Heart left ventricle (tissue), 16 donors: ENCODE measurements at regions not wholly inside any gene's neighbourhood (a gene's known extent, or its start where the extent isn't known, plus 50 kb on each side); places are given as distances from the start of the nearest gene placed in this dataset.

ENCODE experiments used
- ATAC-seq, 4 donors: fragments of 200-7000 bp; cut with Tn5 transposase; one replicate each; pipeline ENCODE4 v1.9.1; 2020 to 2022; ENCODE audit warnings: moderate library complexity in 4 of 4, mild to moderate bottlenecking in 3 of 4, moderate number of reproducible peaks in 1 of 4
- DNase-seq, 5 donors: peaks; one replicate each; pipeline ENCODE4 v3.0.0-alpha.2; 2020
- H3K27ac ChIP-seq, 12 donors: fragments of 200-600 bp; sonication (generic) in 4 of 12; one replicate each; pipeline versions ENCODE4 v1.5.0 to v1.8.0; 2016 to 2022; ENCODE audit warnings: mild to moderate bottlenecking in 2 of 12
- H3K27me3 ChIP-seq, 9 donors: fragments of 200-600 bp; sonication (generic) in 2 of 9; one replicate each; pipeline versions ENCODE4 v1.5.1 to v1.8.0; 2016 to 2022; ENCODE audit warnings: mild to moderate bottlenecking in 3 of 9
- H3K36me3 ChIP-seq, 9 donors: fragments of 200-600 bp; sonication (generic) in 2 of 9; one replicate each; pipeline versions ENCODE4 v1.5.0 to v1.8.0; 2018 to 2022; ENCODE audit warnings: mild to moderate bottlenecking in 2 of 9
- H3K4me1 ChIP-seq, 12 donors: fragments of 200-600 bp; sonication (generic) in 4 of 12; one replicate each; pipeline versions ENCODE4 v1.5.0 to v1.8.0; 2016 to 2022; ENCODE audit warnings: mild to moderate bottlenecking in 3 of 12
- H3K4me3 ChIP-seq, 12 donors: fragments of 200-600 bp; sonication (generic) in 4 of 12; one replicate each; pipeline versions ENCODE4 v1.5.0 to v1.8.0; 2017 to 2022; ENCODE audit warnings: mild to moderate bottlenecking in 9 of 12, moderate library complexity in 4 of 12
- H3K9me3 ChIP-seq, 12 donors: fragments of 200-600 bp; sonication (generic) in 4 of 12; one replicate each; pipeline versions ENCODE4 v1.5.0 to v1.8.0; 2016 to 2022; ENCODE audit warnings: mild to moderate bottlenecking in 1 of 12
- CTCF ChIP-seq, 12 donors: fragments of 200-600 bp; sonication (generic) in 4 of 12; IDR thresholded peaks; one replicate each; pipeline versions ENCODE4 v1.5.0 to v1.8.0; 2018 to 2022; ENCODE audit warnings: antibody characterized with exemption in 12 of 12, mild to moderate bottlenecking in 5 of 12
- POLR2A ChIP-seq, 2 donors: fragments of 450-650 bp; IDR thresholded peaks; one replicate each; pipeline ENCODE4 v1.6.1; 2017; ENCODE audit warnings: antibody characterized with exemption in 2 of 2, mild to moderate bottlenecking in 2 of 2, moderate library complexity in 2 of 2
- WGBS, 4 donors: extraction: QIAGEN DNeasy Blood & Tissue Kit in 2 of 4; methylation state at CpG; one replicate each; pipeline versions ENCODE4 v1.1.5 to v1.1.7; 2013 to 2018; 5-methylcytosine and 5-hydroxymethylcytosine counted together
- intact Hi-C, 10 donors: fragments of 100-400 bp; cut with DNase I; formaldehyde crosslinking; loops; one replicate each; pipeline versions ENCODE4 v1.11.1 to v1.14.2; 2022
- donor health status: ischemic (EF 13 %, LVEDD 7.1; RV severe dilation, severe dysfunction).
- donor health status: healthy with polysubstance abuse.
- donor health status: DM: no; HTN: yes; CAD: no.
- donor health status: DM: no; HTN: no; CAD: no.
- donor health status: ischemic (EF 25% LVEDD 6.9; RV normal size, moderate dysfunction).
- donor health status: ischemic (EF 25% LVEDD 5.7; RV mildly dilated, moderate dysfunction).
- donor health status: healthy.
- donor health status: DM: yes; HTN: yes; CAD: no.
- donor health status: ischemic (EF 35%, LVEDD 5.7; RV mildly dilated, moderate dysfunction).
- donor health status: nonischemic (EF 11% LVEDD 7.7; RV severe dilation, severe dysfunction).
- donor health status: DM: yes; HTN: yes; CAD: no.
- donor health status: PGD.
- donor health status: ischemic (EF 29% LVEDD 5.4; RV normal size, mild dysfunction).
- donor health status: nonischemic (EF 23%, LVEDD 6.1; RV moderate dilation, normal function).

- intact Hi-C loops: no loop called here
- Histone ChIP-seq H3K27me3 (no peaks in the 10 kb centered on the region), H3K36me3 (no peaks in the 10 kb centered on the region), H3K4me1 (no peaks in the 10 kb centered on the region), H3K9me3 (peaks cover 0 to 11% (median 4%) of the 10 kb centered on the region in 12 donors), H3K4me3 (no peak overlapping the region), H3K27ac (no peak overlapping the region)
- ATAC-seq: no peak
- TF ChIP-seq POLR2A (IDR thresholded peaks at IDR 0.05) (no peak), CTCF (IDR thresholded peaks at IDR 0.05) (no peak)
- DNase-seq: no peak
- 93 to 97% (median 94%) methylated on average over 2 of the region's 2 CpGs for WGBS, 4 donors
Observed at GRCh38 chr11:28521075-28521474, 412.9 kb downstream of the METTL15 start.

- H3K4me3 ChIP-seq: no peak overlapping the region
- ATAC-seq (no peak), DNase-seq (no peak)
- H3K36me3 ChIP-seq: no peaks in the 10 kb centered on the region
- H3K27ac ChIP-seq: no peak overlapping the region
- no peaks in the 10 kb centered on the region for H3K27me3 ChIP-seq
- 84 to 90% (median 88%) methylated on average over 1 of the region's 1 CpG for WGBS, 4 donors
- H3K9me3 ChIP-seq: peaks cover 0 to 5% (median 0%) of the 10 kb centered on the region in 12 donors
- no peaks in the 10 kb centered on the region for H3K4me1 ChIP-seq
- no peak for TF ChIP-seq POLR2A (IDR thresholded peaks at IDR 0.05)
- no peak for TF ChIP-seq CTCF (IDR thresholded peaks at IDR 0.05)
- intact Hi-C loops: no loop called here
Observed at GRCh38 chr11:28520291-28520690, 412.1 kb downstream of the METTL15 start.

GRCh38 chr11:28518825-28519224 is 410.6 kb downstream of the METTL15 start:
- Histone ChIP-seq H3K4me3 (no peak overlapping the region), H3K27me3 (no peaks in the 10 kb centered on the region), H3K27ac (no peak overlapping the region), H3K9me3 (peaks cover 0 to 5% (median 0%) of the 10 kb centered on the region in 12 donors), H3K4me1 (no peaks in the 10 kb centered on the region), H3K36me3 (no peaks in the 10 kb centered on the region)
- DNase-seq: no peak
- no peak for TF ChIP-seq POLR2A (IDR thresholded peaks at IDR 0.05)
- intact Hi-C loops: no loop called here
- no peak for ATAC-seq

GRCh38 chr11:28517621-28518020 is 409.4 kb downstream of the METTL15 start:
- no peak overlapping the region for H3K4me3 ChIP-seq
- TF ChIP-seq POLR2A (IDR thresholded peaks at IDR 0.05) (no peak), CTCF (IDR thresholded peaks at IDR 0.05) (no peak)
- H3K4me1 ChIP-seq: no peaks in the 10 kb centered on the region
- no peak for ATAC-seq
- H3K9me3 ChIP-seq: no peaks in the 10 kb centered on the region
- intact Hi-C loops: no loop called here
- no peak for DNase-seq
- no peaks in the 10 kb centered on the region for H3K27me3 ChIP-seq
- WGBS, 4 donors: 69 to 93% (median 72%) methylated on average over 5 of the region's 5 CpGs
- no peaks in the 10 kb centered on the region for H3K36me3 ChIP-seq
- H3K27ac ChIP-seq: no peak overlapping the region

GRCh38 chr11:28514391-28514790 is 406.2 kb downstream of the METTL15 start:
- no peak for ATAC-seq
- Histone ChIP-seq H3K27ac (no peak overlapping the region), H3K36me3 (no peaks in the 10 kb centered on the region), H3K27me3 (no peaks in the 10 kb centered on the region), H3K4me3 (no peak overlapping the region), H3K4me1 (no peaks in the 10 kb centered on the region), H3K9me3 (no peaks in the 10 kb centered on the region)
- intact Hi-C loops: no loop called here
- TF ChIP-seq POLR2A (IDR thresholded peaks at IDR 0.05): no peak
- TF ChIP-seq CTCF (IDR thresholded peaks at IDR 0.05): no peak
- whole genome bisulfite sequencing, 4 donors: 81 to 89% (median 87%) methylated on average over 2 of the region's 2 CpGs
- DNase-seq: no peak
